A549 (cell line): ENCODE measurements at regions not wholly inside any gene's neighbourhood (a gene's known extent, or its start where the extent isn't known, plus 50 kb on each side); places are given as distances from the start of the nearest gene placed in this dataset.

Experiments
- ATAC-seq, 2 experiments: fragments of 200-7000 bp in 1 of 2; fragments of >200 bp in 1 of 2; cut with Nextera tagmentation in 1 of 2; cut with Tn5 transposase in 1 of 2; 3 replicates each; pipeline versions ENCODE4 v1.8.0 to v1.9.1; 2018 to 2020; ENCODE audit warnings: mild to moderate bottlenecking in 1 of 2, moderate library complexity in 1 of 2
- CTCF ChIA-PET: fragments of 300-600 bp; sonication (Branson Sonifier 250); formaldehyde crosslinking; extraction: SDS; loops from one replicate; lab custom pipeline; 2021; ENCODE audit warnings: antibody characterized with exemption, inconsistent platforms; lab: Yijun Ruan, JAX
- POLR2A ChIA-PET: fragments of 350-600 bp; formaldehyde crosslinking; extraction: SDS; loops from one replicate; lab custom pipeline; 2021; ENCODE audit warnings: antibody characterized with exemption, inconsistent platforms; lab: Yijun Ruan, JAX
- DNase-seq, 2 experiments: peaks; one replicate each; pipeline versions ENCODE4 v3.0.0 to v3.0.0-alpha.2; 2011 to 2016; ENCODE audit warnings: low read depth in 1 of 2, low spot score in 1 of 2
- FAIRE-seq: peaks from 2 replicates; lab custom pipeline; 2011; peaks lifted over from hg19 to GRCh38; lab: Jason Lieb, UNC
- H3K27ac ChIP-seq, 2 experiments: fragments of >200 bp; sonication (Bioruptor Twin); formaldehyde crosslinking; 3 replicates each; pipeline ENCODE4 v1.5.1; 2016 to 2017
- H3K4me1 ChIP-seq: fragments of >200 bp; sonication (Bioruptor Twin); formaldehyde crosslinking; 3 replicates; pipeline ENCODE4 v1.6.1; 2016
- H3K4me2 ChIP-seq: fragments of >200 bp; sonication (Bioruptor Twin); formaldehyde crosslinking; 3 replicates; pipeline ENCODE4 v1.6.1; 2016
- H3K4me3 ChIP-seq: fragments of >200 bp; sonication (Bioruptor Twin); formaldehyde crosslinking; 3 replicates; pipeline ENCODE4 v1.5.1; 2016
- H3K9me3 ChIP-seq: fragments of >200 bp; sonication (Bioruptor Twin); formaldehyde crosslinking; 3 replicates; pipeline ENCODE4 v1.6.1; 2016
- ATOH8 ChIP-seq: fragments of 250-450 bp; sonication (Bioruptor Pico); IDR thresholded peaks from 2 replicates; pipeline ENCODE4 v1.5.0; 2020; ENCODE audit warnings: low read depth, mild to moderate bottlenecking, moderate library complexity
- CHD2 ChIP-seq: fragments of 150-350 bp; IDR thresholded peaks from 2 replicates; pipeline ENCODE4 v1.6.1; 2014; ENCODE audit warnings: low read length; ENCODE audit not compliant: partially characterized antibody
- CHD4 ChIP-seq: fragments of 200-600 bp; sonication (generic); IDR thresholded peaks from 2 replicates; pipeline ENCODE4 v1.6.1; 2016; ENCODE audit warnings: antibody characterized with exemption, mild to moderate bottlenecking, borderline replicate concordance
- EP300 ChIP-seq, 2 experiments: fragments of >200 bp; sonication (Bioruptor Twin); formaldehyde crosslinking; IDR thresholded peaks; 2 replicates in 1 of 2; 3 replicates in 1 of 2; pipeline ENCODE4 v1.6.1; 2016 to 2017
- ESRRA ChIP-seq: fragments of 150-350 bp; IDR thresholded peaks from 2 replicates; pipeline ENCODE4 v1.6.1; 2014; ENCODE audit warnings: mild to moderate bottlenecking, low read length, borderline replicate concordance
- FOSL2 ChIP-seq, 2 experiments: fragments of 450-650 bp in 1 of 2; fragments of >200 bp in 1 of 2; sonication (Bioruptor Twin) in 1 of 2; formaldehyde crosslinking; IDR thresholded peaks; 2 replicates each; pipeline versions ENCODE4 v1.5.0 to v1.6.1; 2016 to 2020; ENCODE audit warnings: mild to moderate bottlenecking in 1 of 2, moderate library complexity in 1 of 2
- HOXB13 ChIP-seq: fragments of 250-450 bp; sonication (Bioruptor Pico); IDR thresholded peaks from 2 replicates; pipeline ENCODE4 v1.5.0; 2020; ENCODE audit warnings: low read depth, mild to moderate bottlenecking, moderate library complexity
- KDM5A ChIP-seq: fragments of 200-600 bp; sonication (generic); IDR thresholded peaks from 2 replicates; pipeline ENCODE4 v1.6.1; 2016; ENCODE audit warnings: antibody characterized with exemption, mild to moderate bottlenecking
- MAFK ChIP-seq: fragments of 450-650 bp; IDR thresholded peaks from 2 replicates; pipeline ENCODE4 v1.6.1; 2014; ENCODE audit not compliant: partially characterized antibody
- NPAS2 ChIP-seq: fragments of 250-450 bp; sonication (Bioruptor Pico); IDR thresholded peaks from 2 replicates; pipeline ENCODE4 v1.8.0; 2022; ENCODE audit warnings: mild to moderate bottlenecking, moderate library complexity, borderline replicate concordance
- NR3C1 ChIP-seq: fragments of >200 bp; sonication (Bioruptor Twin); formaldehyde crosslinking; IDR thresholded peaks from 3 replicates; pipeline ENCODE4 v1.6.1; 2017
- PHF8 ChIP-seq: fragments of 200-600 bp; sonication (generic); IDR thresholded peaks from 2 replicates; pipeline ENCODE4 v1.6.1; 2016; ENCODE audit warnings: low read depth, mild to moderate bottlenecking, antibody characterized with exemption, moderate library complexity, borderline replicate concordance
- POLR2A ChIP-seq: IDR thresholded peaks from 2 replicates; pipeline ENCODE4 v1.6.1; 2012; ENCODE audit warnings: mild to moderate bottlenecking, low read length
- RAD21 ChIP-seq, 2 experiments: fragments of >200 bp in 1 of 2; sonication (Bioruptor Twin) in 1 of 2; formaldehyde crosslinking in 1 of 2; IDR thresholded peaks in 1 of 2; conservative IDR thresholded peaks in 1 of 2; 2 replicates in 1 of 2; 3 replicates in 1 of 2; pipeline ENCODE4 v1.6.1; 2012 to 2018; ENCODE audit warnings: inconsistent platforms in 1 of 2
- RARB ChIP-seq: fragments of 250-450 bp; sonication (Bioruptor Pico); IDR thresholded peaks from 2 replicates; pipeline ENCODE4 v1.8.0; 2021; ENCODE audit warnings: mild to moderate bottlenecking, moderate library complexity
- REST ChIP-seq: fragments of 200-600 bp; sonication (generic); IDR thresholded peaks from 2 replicates; pipeline ENCODE4 v1.6.1; 2016; ENCODE audit warnings: antibody characterized with exemption, mild to moderate bottlenecking, moderate library complexity
- TP53 ChIP-seq: fragments of 250-450 bp; sonication (Bioruptor Pico); IDR thresholded peaks from 2 replicates; pipeline ENCODE4 v1.5.0; 2021; ENCODE audit warnings: mild to moderate bottlenecking, moderate library complexity
- ZNF302 ChIP-seq: fragments of 250-450 bp; sonication (Bioruptor Pico); IDR thresholded peaks from 2 replicates; pipeline ENCODE4 v1.9.0; 2021; ENCODE audit warnings: inconsistent platforms, mild to moderate bottlenecking, moderate library complexity
- ZSCAN20 ChIP-seq: fragments of 250-450 bp; sonication (Bioruptor Pico); IDR thresholded peaks from 2 replicates; pipeline ENCODE4 v1.8.0; 2022; ENCODE audit warnings: mild to moderate bottlenecking, moderate library complexity
- WGBS: methylation state at CpG from one replicate; pipeline ENCODE4 v1.1.6; 2017; ENCODE audit errors: missing lambda C conversion rate; 5-methylcytosine and 5-hydroxymethylcytosine counted together
- TF ChIP-seq, protein P1 (sequence below): IDR thresholded peaks from 2 replicates; pipeline ENCODE4 v1.6.1; 2012
- TF ChIP-seq, protein P2 (sequence below): fragments of >200 bp; sonication (Bioruptor Twin); formaldehyde crosslinking; IDR thresholded peaks from 3 replicates; pipeline ENCODE4 v1.6.1; 2016
- TF ChIP-seq, protein P3 (sequence below): fragments of >200 bp; sonication (Bioruptor Twin); formaldehyde crosslinking; IDR thresholded peaks from 3 replicates; pipeline ENCODE4 v1.5.1; 2016
- TF ChIP-seq, protein P4 (sequence below): fragments of >200 bp; sonication (Bioruptor Twin); formaldehyde crosslinking; IDR thresholded peaks from 2 replicates; pipeline ENCODE4 v1.6.1; 2016

GRCh38 chr6:4463236-4463635 lies 313.0 kb upstream of the CDYL start:
- ATAC-seq (no peak), FAIRE-seq (no peak), DNase-seq (no peak)
- Histone ChIP-seq H3K9me3 (no peaks in the 10 kb centered on the region), H3K4me3 (no peak overlapping the region), H3K27ac (no peak overlapping the region), H3K4me1 (peaks cover 16% of the 10 kb centered on the region), H3K4me2 (no peak overlapping the region)
- 92% methylated on average over 1 of the region's 1 CpG for WGBS
- CTCF ChIA-PET = no interaction called here
- no peak for TF ChIP-seq ATOH8 (CRISPR knock-in tag)
- no peak for TF ChIP-seq CHD4
- no peak for TF ChIP-seq ESRRA
- no peak for TF ChIP-seq CHD2
- TF ChIP-seq HOXB13 (CRISPR knock-in tag) = no peak
- TF ChIP-seq RAD21 (conservative IDR thresholded peaks at IDR 0.05 in 1 of 2, IDR thresholded peaks at IDR 0.05 in 1 of 2) = no peak
- TF ChIP-seq, protein P1, sequence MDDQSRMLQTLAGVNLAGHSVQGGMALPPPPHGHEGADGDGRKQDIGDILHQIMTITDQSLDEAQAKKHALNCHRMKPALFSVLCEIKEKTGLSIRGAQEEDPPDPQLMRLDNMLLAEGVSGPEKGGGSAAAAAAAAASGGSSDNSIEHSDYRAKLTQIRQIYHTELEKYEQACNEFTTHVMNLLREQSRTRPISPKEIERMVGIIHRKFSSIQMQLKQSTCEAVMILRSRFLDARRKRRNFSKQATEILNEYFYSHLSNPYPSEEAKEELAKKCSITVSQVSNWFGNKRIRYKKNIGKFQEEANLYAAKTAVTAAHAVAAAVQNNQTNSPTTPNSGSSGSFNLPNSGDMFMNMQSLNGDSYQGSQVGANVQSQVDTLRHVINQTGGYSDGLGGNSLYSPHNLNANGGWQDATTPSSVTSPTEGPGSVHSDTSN = no peak
- no peak for TF ChIP-seq NPAS2
- POLR2A ChIA-PET = no interaction called here

- Histone ChIP-seq H3K9me3 (no peaks in the 10 kb centered on the region), H3K4me3 (no peak overlapping the region), H3K4me1 (peaks cover 9% of the 10 kb centered on the region), H3K4me2 (no peak overlapping the region), H3K27ac (peak overlapping the region in 1 of 2 experiments; percentile 32; a peak in 1 of 6 replicates)
- DNase-seq (no peak), ATAC-seq (no peak), FAIRE-seq (no peak)
- CTCF ChIA-PET = no interaction called here
- WGBS = 88% methylated on average over 19 of the region's 21 CpGs
- TF ChIP-seq, protein P2, sequence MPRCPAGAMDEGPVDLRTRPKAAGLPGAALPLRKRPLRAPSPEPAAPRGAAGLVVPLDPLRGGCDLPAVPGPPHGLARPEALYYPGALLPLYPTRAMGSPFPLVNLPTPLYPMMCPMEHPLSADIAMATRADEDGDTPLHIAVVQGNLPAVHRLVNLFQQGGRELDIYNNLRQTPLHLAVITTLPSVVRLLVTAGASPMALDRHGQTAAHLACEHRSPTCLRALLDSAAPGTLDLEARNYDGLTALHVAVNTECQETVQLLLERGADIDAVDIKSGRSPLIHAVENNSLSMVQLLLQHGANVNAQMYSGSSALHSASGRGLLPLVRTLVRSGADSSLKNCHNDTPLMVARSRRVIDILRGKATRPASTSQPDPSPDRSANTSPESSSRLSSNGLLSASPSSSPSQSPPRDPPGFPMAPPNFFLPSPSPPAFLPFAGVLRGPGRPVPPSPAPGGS = no peak
- TF ChIP-seq FOSL2 (IDR thresholded peaks at IDR 0.05) (no peak), FOSL2 (CRISPR knock-in tag; IDR thresholded peaks at IDR 0.05) (no peak), ZSCAN20 (CRISPR knock-in tag) (no peak), POLR2A (no peak), PHF8 (no peak), ZNF302 (no peak), REST (no peak), RARB (no peak), ESRRA (no peak), MAFK (no peak), TP53 (CRISPR knock-in tag) (no peak), NR3C1 (no peak), EP300 (IDR thresholded peaks at IDR 0.05) (no peak), KDM5A (no peak)
- TF ChIP-seq, protein P3, sequence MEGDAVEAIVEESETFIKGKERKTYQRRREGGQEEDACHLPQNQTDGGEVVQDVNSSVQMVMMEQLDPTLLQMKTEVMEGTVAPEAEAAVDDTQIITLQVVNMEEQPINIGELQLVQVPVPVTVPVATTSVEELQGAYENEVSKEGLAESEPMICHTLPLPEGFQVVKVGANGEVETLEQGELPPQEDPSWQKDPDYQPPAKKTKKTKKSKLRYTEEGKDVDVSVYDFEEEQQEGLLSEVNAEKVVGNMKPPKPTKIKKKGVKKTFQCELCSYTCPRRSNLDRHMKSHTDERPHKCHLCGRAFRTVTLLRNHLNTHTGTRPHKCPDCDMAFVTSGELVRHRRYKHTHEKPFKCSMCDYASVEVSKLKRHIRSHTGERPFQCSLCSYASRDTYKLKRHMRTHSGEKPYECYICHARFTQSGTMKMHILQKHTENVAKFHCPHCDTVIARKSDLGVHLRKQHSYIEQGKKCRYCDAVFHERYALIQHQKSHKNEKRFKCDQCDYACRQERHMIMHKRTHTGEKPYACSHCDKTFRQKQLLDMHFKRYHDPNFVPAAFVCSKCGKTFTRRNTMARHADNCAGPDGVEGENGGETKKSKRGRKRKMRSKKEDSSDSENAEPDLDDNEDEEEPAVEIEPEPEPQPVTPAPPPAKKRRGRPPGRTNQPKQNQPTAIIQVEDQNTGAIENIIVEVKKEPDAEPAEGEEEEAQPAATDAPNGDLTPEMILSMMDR = no peak
- TF ChIP-seq, protein P4, sequence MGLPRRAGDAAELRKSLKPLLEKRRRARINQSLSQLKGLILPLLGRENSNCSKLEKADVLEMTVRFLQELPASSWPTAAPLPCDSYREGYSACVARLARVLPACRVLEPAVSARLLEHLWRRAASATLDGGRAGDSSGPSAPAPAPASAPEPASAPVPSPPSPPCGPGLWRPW = no peak
- POLR2A ChIA-PET = no interaction called here
Observed at GRCh38 chr6:4460586-4461475, 315.4 kb upstream of the CDYL start.
